IMR-90 (cell line): ENCODE measurements at regions not wholly inside any gene's neighbourhood (a gene's known extent, or its start where the extent isn't known, plus 50 kb on each side); places are given as distances from the start of the nearest gene placed in this dataset.

Source experiments
- BHLHE40 ChIP-seq: fragments of 150-350 bp; IDR thresholded peaks from 2 replicates; pipeline ENCODE4 v1.6.1; 2016; ENCODE audit warnings: mild to moderate bottlenecking, low read depth, low read length
- CTCF ChIP-seq: conservative IDR thresholded peaks from 2 replicates; pipeline ENCODE4 v1.5.1; 2012; ENCODE audit warnings: mild to moderate bottlenecking, low read depth, low read length, improper control_type of control experiment
- MAZ ChIP-seq: IDR thresholded peaks from 2 replicates; pipeline ENCODE4 v1.6.1; 2012; ENCODE audit warnings: low read depth, mild to moderate bottlenecking, low read length, improper control_type of control experiment, moderate library complexity, borderline replicate concordance
- POLR2A ChIP-seq: IDR thresholded peaks from 2 replicates; pipeline ENCODE4 v1.6.1; 2012; ENCODE audit warnings: mild to moderate bottlenecking, low read depth, low read length
- RAD21 ChIP-seq: IDR thresholded peaks from 2 replicates; pipeline ENCODE4 v1.6.1; 2012; ENCODE audit warnings: low read length, improper control_type of control experiment
- RFX5 ChIP-seq: IDR thresholded peaks from 2 replicates; pipeline ENCODE4 v1.8.0; 2012; ENCODE audit warnings: low read depth, mild to moderate bottlenecking, low read length, moderate library complexity

GRCh38 chr2:136713739-136714138 lies 51.6 kb upstream of the THSD7B start:
- TF ChIP-seq CTCF (no peak), BHLHE40 (no peak), POLR2A (no peak), MAZ (no peak), RAD21 (no peak), RFX5 (no peak)
